Naive thymus-derived CD4-positive, alpha-beta T cell (primary cell): ENCODE measurements at regions not wholly inside any gene's neighbourhood (a gene's known extent, or its start where the extent isn't known, plus 50 kb on each side); places are given as distances from the start of the nearest gene placed in this dataset.
"Not testable (repeated sequence)": the region's sequence is repeated elsewhere in the genome, so short reads cannot be mapped to it uniquely, and the experiment has no call there.

Experiments
- ATAC-seq: fragments of 150-1000 bp; cut with Tn5 transposase; 2 replicates; pipeline ENCODE4 v1.10.0; 2021; ENCODE audit warnings: mild to moderate bottlenecking, moderate library complexity
- CTCF ChIA-PET: fragments of 350-600 bp; sonication (Branson Sonifier 250); formaldehyde crosslinking; loops from one replicate; lab custom pipeline; 2021; ENCODE audit warnings: antibody characterized with exemption; lab: Charles Lee
- POLR2A ChIA-PET: fragments of 350-600 bp; sonication (Branson Sonifier 250); formaldehyde crosslinking; loops from one replicate; lab custom pipeline; 2021; ENCODE audit warnings: antibody characterized with exemption, inconsistent platforms; lab: Charles Lee
- DNase-seq, 9 donors: peaks; one replicate each; pipeline versions ENCODE4 v3.0.0 to v3.0.0-alpha.2; 2020 to 2022; ENCODE audit warnings: mixed read lengths in 1 of 9
- H3K27ac ChIP-seq: one replicate; pipeline ENCODE4 v1.7.0; 2013; ENCODE audit warnings: mild to moderate bottlenecking, low read depth, low read length, moderate library complexity
- H3K27me3 ChIP-seq, 2 donors: one replicate each; pipeline ENCODE4 v1.7.0; 2013; ENCODE audit warnings: low read length in 2 of 2, mild to moderate bottlenecking in 2 of 2, moderate library complexity in 2 of 2; ENCODE audit not compliant: control insufficient read depth in 2 of 2, insufficient read depth in 2 of 2
- H3K36me3 ChIP-seq, 3 experiments: 1 replicate in 2 of 3; 2 replicates in 1 of 3; pipeline ENCODE4 v1.7.0; 2013; ENCODE audit warnings: low read length in 3 of 3, mild to moderate bottlenecking in 3 of 3, moderate library complexity in 1 of 3; ENCODE audit not compliant: insufficient read depth in 3 of 3, control insufficient read depth in 2 of 3
- H3K4me1 ChIP-seq, 2 donors: one replicate each; pipeline ENCODE4 v1.7.0; 2013; ENCODE audit warnings: low read length in 2 of 2, mild to moderate bottlenecking in 2 of 2, moderate library complexity in 1 of 2; ENCODE audit not compliant: control insufficient read depth in 2 of 2, insufficient read depth in 2 of 2
- H3K4me3 ChIP-seq: 2 replicates; pipeline ENCODE4 v1.7.0; 2013; ENCODE audit warnings: mild to moderate bottlenecking, low read length
- H3K9me3 ChIP-seq, 3 experiments: 1 replicate in 2 of 3; 2 replicates in 1 of 3; pipeline ENCODE4 v1.7.0; 2013; ENCODE audit warnings: low read length in 3 of 3; ENCODE audit not compliant: control insufficient read depth in 2 of 3
- H3K27ac Mint-ChIP-seq, 9 donors: one replicate each; pipeline ENCODE4 v1.8.0; 2020 to 2022; ENCODE audit warnings: mixed read lengths in 9 of 9, mild to moderate bottlenecking in 8 of 9, moderate library complexity in 5 of 9, inconsistent platforms in 2 of 9
- H3K27me3 Mint-ChIP-seq, 5 donors: one replicate each; pipeline ENCODE4 v1.8.0; 2021 to 2022; ENCODE audit warnings: mixed read lengths in 5 of 5, mild to moderate bottlenecking in 1 of 5
- H3K36me3 Mint-ChIP-seq, 5 donors: one replicate each; pipeline ENCODE4 v1.8.0; 2020 to 2022; ENCODE audit warnings: mixed read lengths in 5 of 5, mild to moderate bottlenecking in 3 of 5, inconsistent platforms in 1 of 5
- H3K4me1 Mint-ChIP-seq, 7 donors: one replicate each; pipeline ENCODE4 v1.8.0; 2020 to 2022; ENCODE audit warnings: mixed read lengths in 7 of 7, mild to moderate bottlenecking in 3 of 7, inconsistent platforms in 1 of 7
- H3K4me3 Mint-ChIP-seq, 10 donors: one replicate each; pipeline ENCODE4 v1.8.0; 2020 to 2022; ENCODE audit warnings: mild to moderate bottlenecking in 10 of 10, mixed read lengths in 10 of 10, moderate library complexity in 6 of 10, inconsistent platforms in 2 of 10
- H3K9me3 Mint-ChIP-seq, 11 donors: one replicate each; pipeline ENCODE4 v1.8.0; 2020 to 2022; ENCODE audit warnings: mixed read lengths in 11 of 11, mild to moderate bottlenecking in 4 of 11, inconsistent platforms in 1 of 11, moderate library complexity in 1 of 11
- intact Hi-C, 2 donors: fragments of 100-400 bp; cut with micrococcal nuclease; formaldehyde crosslinking; loops; one replicate each; pipeline ENCODE4 v1.15.1; 2023

GRCh38 chr4:125784741-125785140, 470.0 kb downstream of the FAT4 start:
- Histone ChIP-seq H3K9me3 (no peaks in the 10 kb centered on the region), H3K27me3 (no peaks in the 10 kb centered on the region), H3K36me3 (no peaks in the 10 kb centered on the region), H3K27ac (no peak overlapping the region), H3K4me3 (no peak overlapping the region), H3K4me1 (no peaks in the 10 kb centered on the region)
- ChIA-PET POLR2A (no interaction called here), CTCF (no interaction called here)
- H3K27me3 Mint-ChIP-seq, result no peaks in the 10 kb centered on the region
- H3K4me3 Mint-ChIP-seq, result no peak overlapping the region
- H3K27ac Mint-ChIP-seq, result no peak overlapping the region
- H3K36me3 Mint-ChIP-seq, result no peaks in the 10 kb centered on the region
- intact Hi-C loops, result no loop called here
- peaks cover 0 to 5% (median 0%) of the 10 kb centered on the region in 11 donors for H3K9me3 Mint-ChIP-seq
- no peak for ATAC-seq
- H3K4me1 Mint-ChIP-seq, result no peaks in the 10 kb centered on the region
- DNase-seq, result no peak

- ChIA-PET POLR2A (no interaction called here), CTCF (no interaction called here)
- DNase-seq (no peak), ATAC-seq (no peak)
- H3K36me3 Mint-ChIP-seq, result no peaks in the 10 kb centered on the region
- no peaks in the 10 kb centered on the region for H3K4me1 Mint-ChIP-seq
- Histone ChIP-seq H3K9me3 (no peaks in the 10 kb centered on the region), H3K27me3 (no peaks in the 10 kb centered on the region), H3K4me1 (no peaks in the 10 kb centered on the region), H3K4me3 (no peak overlapping the region), H3K27ac (no peak overlapping the region), H3K36me3 (no peaks in the 10 kb centered on the region)
- intact Hi-C loops, result no loop called here
- no peak overlapping the region for H3K4me3 Mint-ChIP-seq
- no peak overlapping the region for H3K27ac Mint-ChIP-seq
- peaks cover 0 to 6% (median 0%) of the 10 kb centered on the region in 11 donors for H3K9me3 Mint-ChIP-seq
- H3K27me3 Mint-ChIP-seq, result no peaks in the 10 kb centered on the region
These were observed 473.0 kb downstream of the FAT4 start for GRCh38 chr4:125787707-125788106.

DNA sequence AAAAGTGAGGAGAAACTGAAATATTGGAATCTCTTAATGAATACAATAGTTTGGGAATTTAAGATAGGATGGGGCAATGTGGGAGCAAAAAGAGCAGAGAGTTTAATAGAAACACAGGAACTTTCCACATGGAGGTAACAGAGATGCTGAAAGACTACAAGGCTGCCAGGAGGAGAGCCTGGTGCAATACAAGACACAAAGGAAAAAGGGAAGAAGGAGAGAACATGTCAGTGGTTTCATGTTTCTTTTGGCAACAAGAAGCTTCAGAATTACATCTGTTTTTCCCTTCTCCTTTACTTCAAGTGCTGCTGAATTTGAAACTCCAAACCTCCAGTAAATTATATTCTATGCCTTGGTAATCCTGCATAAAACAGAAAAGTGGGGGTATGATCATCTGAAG, 474.3 kb downstream of the FAT4 start:
- POLR2A ChIA-PET, result no interaction called here
- intact Hi-C loops, result no loop called here

DNA sequence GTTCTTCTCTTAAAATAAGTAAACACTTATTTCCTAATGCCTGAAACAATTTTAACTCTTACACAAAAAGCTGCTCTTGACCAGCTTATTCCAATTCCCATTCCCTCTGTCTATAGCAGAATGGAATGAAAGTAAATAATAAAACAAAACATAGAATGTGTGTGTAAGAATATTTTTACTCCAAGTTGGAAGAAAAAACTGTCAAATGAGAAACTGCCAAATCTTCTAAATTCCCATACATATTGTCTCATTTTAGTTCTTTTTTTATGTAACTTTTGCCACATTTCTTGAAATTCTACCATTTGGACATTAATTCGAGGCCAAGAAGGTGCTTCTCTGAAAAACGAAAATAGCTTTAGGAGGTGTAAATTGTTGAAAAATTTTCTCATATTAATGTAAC, 477.1 kb downstream of the FAT4 start:
- H3K36me3 ChIP-seq, result no peaks in the 10 kb centered on the region
- H3K4me3 ChIP-seq, result no peak overlapping the region
- ChIA-PET CTCF (no interaction called here), POLR2A (no interaction called here)
- H3K27ac ChIP-seq, result no peak overlapping the region
- Mint-ChIP-seq H3K4me3 (no peak overlapping the region), H3K4me1 (no peaks in the 10 kb centered on the region), H3K9me3 (peaks cover 0 to 11% (median 0%) of the 10 kb centered on the region in 11 donors), H3K27ac (no peak overlapping the region), H3K27me3 (no peaks in the 10 kb centered on the region), H3K36me3 (no peaks in the 10 kb centered on the region)
- DNase-seq, result no peak
- ATAC-seq, result no peak
- no peaks in the 10 kb centered on the region for H3K27me3 ChIP-seq
- no peaks in the 10 kb centered on the region for H3K4me1 ChIP-seq
- intact Hi-C loops, result no loop called here
- no peaks in the 10 kb centered on the region for H3K9me3 ChIP-seq

More for the DNA sequence above, 474.3 kb downstream of the FAT4 start:
- no peaks in the 10 kb centered on the region for H3K36me3 ChIP-seq
- H3K4me1 ChIP-seq, result no peaks in the 10 kb centered on the region
- ATAC-seq (no peak), DNase-seq (no peak)
- H3K27ac ChIP-seq, result no peak overlapping the region
- H3K4me1 Mint-ChIP-seq, result no peaks in the 10 kb centered on the region
- H3K27me3 Mint-ChIP-seq, result no peaks in the 10 kb centered on the region
- CTCF ChIA-PET, result no interaction called here
- no peak overlapping the region for H3K4me3 Mint-ChIP-seq
- H3K4me3 ChIP-seq, result no peak overlapping the region
- no peaks in the 10 kb centered on the region for H3K9me3 ChIP-seq
- no peak overlapping the region for H3K27ac Mint-ChIP-seq
- peaks cover 0 to 9% (median 0%) of the 10 kb centered on the region in 11 donors for H3K9me3 Mint-ChIP-seq
- no peaks in the 10 kb centered on the region for H3K27me3 ChIP-seq
- no peaks in the 10 kb centered on the region for H3K36me3 Mint-ChIP-seq

GRCh38 chr4:125794989-125795388, 480.2 kb downstream of the FAT4 start:
- no peaks in the 10 kb centered on the region for H3K4me1 ChIP-seq
- H3K4me3 ChIP-seq, result no peak overlapping the region
- no peaks in the 10 kb centered on the region for H3K36me3 ChIP-seq
- no peaks in the 10 kb centered on the region for H3K27me3 ChIP-seq
- H3K9me3 ChIP-seq, result no peaks in the 10 kb centered on the region
- ChIA-PET CTCF (no interaction called here), POLR2A (no interaction called here)
- H3K27me3 Mint-ChIP-seq, result no peaks in the 10 kb centered on the region
- no peak for ATAC-seq
- intact Hi-C loops, result no loop called here
- H3K9me3 Mint-ChIP-seq, result peaks cover 0 to 13% (median 0%) of the 10 kb centered on the region in 11 donors
- H3K4me1 Mint-ChIP-seq, result no peaks in the 10 kb centered on the region
- H3K36me3 Mint-ChIP-seq, result no peaks in the 10 kb centered on the region
- no peak for DNase-seq
- H3K27ac Mint-ChIP-seq, result no peak overlapping the region
- H3K4me3 Mint-ChIP-seq, result no peak overlapping the region
- H3K27ac ChIP-seq, result no peak overlapping the region

- H3K4me3 Mint-ChIP-seq, result no peak overlapping the region
- DNase-seq, result no peak
- Histone ChIP-seq H3K4me3 (no peak overlapping the region), H3K9me3 (no peaks in the 10 kb centered on the region), H3K27me3 (no peaks in the 10 kb centered on the region), H3K27ac (no peak overlapping the region), H3K36me3 (no peaks in the 10 kb centered on the region), H3K4me1 (no peaks in the 10 kb centered on the region)
- no peaks in the 10 kb centered on the region for H3K4me1 Mint-ChIP-seq
- intact Hi-C loops, result no loop called here
- H3K27me3 Mint-ChIP-seq, result no peaks in the 10 kb centered on the region
- H3K27ac Mint-ChIP-seq, result no peak overlapping the region
- H3K36me3 Mint-ChIP-seq, result no peaks in the 10 kb centered on the region
- peaks cover 0 to 7% (median 0%) of the 10 kb centered on the region in 11 donors for H3K9me3 Mint-ChIP-seq
- CTCF ChIA-PET, result no interaction called here
- POLR2A ChIA-PET, result no interaction called here
- no peak for ATAC-seq
These were observed 481.4 kb downstream of the FAT4 start for GRCh38 chr4:125796138-125796537.

- H3K27me3 ChIP-seq, CTCF ChIA-PET, H3K36me3 Mint-ChIP-seq, H3K4me3 ChIP-seq, H3K27ac Mint-ChIP-seq, ATAC-seq, DNase-seq, H3K27ac ChIP-seq, H3K36me3 ChIP-seq, H3K27me3 Mint-ChIP-seq, H3K4me1 ChIP-seq, H3K9me3 Mint-ChIP-seq, H3K4me3 Mint-ChIP-seq, intact Hi-C loops, H3K4me1 Mint-ChIP-seq, H3K9me3 ChIP-seq, POLR2A ChIA-PET: not testable (repeated sequence)
These were observed 482.9 kb downstream of the FAT4 start for GRCh38 chr4:125797621-125798020.
